ENCODE measurements at regions not wholly inside any gene's neighbourhood (a gene's known extent, or its start where the extent isn't known, plus 50 kb on each side); places are given as distances from the start of the nearest gene placed in this dataset.
"Not testable (repeated sequence)": the region's sequence is repeated elsewhere in the genome, so short reads cannot be mapped to it uniquely, and the experiment has no call there.

- not testable (repeated sequence) for TF ChIP-seq POLR2A, POLR2AphosphoS5 (IDR thresholded peaks at IDR 0.05)
- TF ChIP-seq, protein P1, sequence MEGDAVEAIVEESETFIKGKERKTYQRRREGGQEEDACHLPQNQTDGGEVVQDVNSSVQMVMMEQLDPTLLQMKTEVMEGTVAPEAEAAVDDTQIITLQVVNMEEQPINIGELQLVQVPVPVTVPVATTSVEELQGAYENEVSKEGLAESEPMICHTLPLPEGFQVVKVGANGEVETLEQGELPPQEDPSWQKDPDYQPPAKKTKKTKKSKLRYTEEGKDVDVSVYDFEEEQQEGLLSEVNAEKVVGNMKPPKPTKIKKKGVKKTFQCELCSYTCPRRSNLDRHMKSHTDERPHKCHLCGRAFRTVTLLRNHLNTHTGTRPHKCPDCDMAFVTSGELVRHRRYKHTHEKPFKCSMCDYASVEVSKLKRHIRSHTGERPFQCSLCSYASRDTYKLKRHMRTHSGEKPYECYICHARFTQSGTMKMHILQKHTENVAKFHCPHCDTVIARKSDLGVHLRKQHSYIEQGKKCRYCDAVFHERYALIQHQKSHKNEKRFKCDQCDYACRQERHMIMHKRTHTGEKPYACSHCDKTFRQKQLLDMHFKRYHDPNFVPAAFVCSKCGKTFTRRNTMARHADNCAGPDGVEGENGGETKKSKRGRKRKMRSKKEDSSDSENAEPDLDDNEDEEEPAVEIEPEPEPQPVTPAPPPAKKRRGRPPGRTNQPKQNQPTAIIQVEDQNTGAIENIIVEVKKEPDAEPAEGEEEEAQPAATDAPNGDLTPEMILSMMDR (IDR thresholded peaks at IDR 0.05) = not testable (repeated sequence)
Observed at GRCh38 chr20:40269274-40269673, 419.8 kb downstream of the MAFB start.

All from stomach (tissue), 4 donors.